Gastroesophageal sphincter (tissue), 4 donors: ENCODE measurements at regions not wholly inside any gene's neighbourhood (a gene's known extent, or its start where the extent isn't known, plus 50 kb on each side); places are given as distances from the start of the nearest gene placed in this dataset.

ENCODE experiments used
- ATAC-seq: fragments of 150-250 bp; one replicate; pipeline ENCODE4 v1.9.1; 2016; ENCODE audit warnings: mild to moderate bottlenecking, moderate library complexity
- H3K27ac ChIP-seq, 4 donors: fragments of 200-600 bp; sonication (generic) in 3 of 4; 1 replicate in 3 of 4; 2 replicates in 1 of 4; pipeline ENCODE4 v1.5.1; 2016 to 2019
- H3K27me3 ChIP-seq: fragments of 200-600 bp; sonication (generic); one replicate; pipeline ENCODE4 v1.5.1; 2019
- H3K36me3 ChIP-seq, 2 donors: fragments of 200-600 bp; sonication (generic); one replicate each; pipeline ENCODE4 v1.5.1; 2019; ENCODE audit warnings: control low read depth in 1 of 2
- H3K4me1 ChIP-seq, 3 donors: fragments of 200-600 bp; sonication (generic); 1 replicate in 2 of 3; 2 replicates in 1 of 3; pipeline ENCODE4 v1.5.1; 2016 to 2019; ENCODE audit warnings: control low read depth in 2 of 3
- H3K4me3 ChIP-seq, 2 donors: fragments of 200-600 bp; sonication (generic); one replicate each; pipeline ENCODE4 v1.5.1; 2019; ENCODE audit warnings: mild to moderate bottlenecking in 1 of 2, moderate library complexity in 1 of 2
- H3K9me3 ChIP-seq, 3 donors: fragments of 200-600 bp; sonication (generic); one replicate each; pipeline ENCODE4 v1.5.1; 2017 to 2019; ENCODE audit warnings: control low read depth in 2 of 3
- EP300 ChIP-seq: sonication (generic); formaldehyde crosslinking; IDR thresholded peaks from one replicate; pipeline ENCODE4 v1.6.1; 2017; ENCODE audit warnings: antibody characterized with exemption, mild to moderate bottlenecking
- POLR2A ChIP-seq, 2 donors: fragments of 450-650 bp; IDR thresholded peaks; one replicate each; pipeline ENCODE4 v1.6.1; 2017; ENCODE audit warnings: antibody characterized with exemption in 2 of 2, mild to moderate bottlenecking in 2 of 2, moderate library complexity in 1 of 2
- POLR2AphosphoS5 ChIP-seq: sonication (generic); formaldehyde crosslinking; IDR thresholded peaks from one replicate; pipeline ENCODE4 v1.6.1; 2017; ENCODE audit warnings: antibody characterized with exemption
- WGBS, 2 donors: methylation state at CpG; one replicate each; pipeline ENCODE4 v1.1.5; 2018; ENCODE audit warnings: low coverage in 1 of 2; 5-methylcytosine and 5-hydroxymethylcytosine counted together
- TF ChIP-seq, protein P1 (sequence below), 4 experiments: fragments of 200-600 bp in 2 of 4; fragments of 450-650 bp in 2 of 4; sonication (generic) in 1 of 4; IDR thresholded peaks; one replicate each; pipeline ENCODE4 v1.5.1; 2017 to 2019; ENCODE audit warnings: antibody characterized with exemption in 4 of 4, mild to moderate bottlenecking in 2 of 4, moderate library complexity in 2 of 4

DNA sequence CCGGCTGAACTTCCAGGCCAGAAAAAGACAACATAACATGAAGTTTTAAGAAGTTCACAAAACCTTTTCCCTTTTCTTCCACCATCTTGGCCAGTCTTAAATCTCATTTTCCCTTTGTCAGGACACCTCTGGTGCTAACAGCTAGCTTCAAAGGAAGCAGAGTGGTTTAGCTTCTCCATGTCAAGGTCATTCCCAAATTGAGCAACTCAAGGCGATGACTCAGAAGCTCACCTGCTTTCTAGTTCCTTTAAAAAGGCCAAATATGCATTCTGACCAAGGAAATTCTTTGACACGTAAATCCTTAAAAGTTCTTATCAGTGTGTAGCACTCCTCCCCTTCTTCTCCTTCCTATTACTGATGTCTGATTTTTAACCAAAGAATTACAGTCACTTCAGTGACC, 69.6 kb upstream of the VGLL2 start:
- H3K9me3 ChIP-seq = no peaks in the 10 kb centered on the region
- no peak overlapping the region for H3K27ac ChIP-seq
- no peak overlapping the region for H3K4me3 ChIP-seq
- no peak for ATAC-seq
- no peaks in the 10 kb centered on the region for H3K4me1 ChIP-seq
- no peak for TF ChIP-seq POLR2AphosphoS5
- no peak for TF ChIP-seq POLR2A (IDR thresholded peaks at IDR 0.05)
- TF ChIP-seq, protein P1, sequence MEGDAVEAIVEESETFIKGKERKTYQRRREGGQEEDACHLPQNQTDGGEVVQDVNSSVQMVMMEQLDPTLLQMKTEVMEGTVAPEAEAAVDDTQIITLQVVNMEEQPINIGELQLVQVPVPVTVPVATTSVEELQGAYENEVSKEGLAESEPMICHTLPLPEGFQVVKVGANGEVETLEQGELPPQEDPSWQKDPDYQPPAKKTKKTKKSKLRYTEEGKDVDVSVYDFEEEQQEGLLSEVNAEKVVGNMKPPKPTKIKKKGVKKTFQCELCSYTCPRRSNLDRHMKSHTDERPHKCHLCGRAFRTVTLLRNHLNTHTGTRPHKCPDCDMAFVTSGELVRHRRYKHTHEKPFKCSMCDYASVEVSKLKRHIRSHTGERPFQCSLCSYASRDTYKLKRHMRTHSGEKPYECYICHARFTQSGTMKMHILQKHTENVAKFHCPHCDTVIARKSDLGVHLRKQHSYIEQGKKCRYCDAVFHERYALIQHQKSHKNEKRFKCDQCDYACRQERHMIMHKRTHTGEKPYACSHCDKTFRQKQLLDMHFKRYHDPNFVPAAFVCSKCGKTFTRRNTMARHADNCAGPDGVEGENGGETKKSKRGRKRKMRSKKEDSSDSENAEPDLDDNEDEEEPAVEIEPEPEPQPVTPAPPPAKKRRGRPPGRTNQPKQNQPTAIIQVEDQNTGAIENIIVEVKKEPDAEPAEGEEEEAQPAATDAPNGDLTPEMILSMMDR (IDR thresholded peaks at IDR 0.05) = no peak
- TF ChIP-seq EP300 = no peak
- no peaks in the 10 kb centered on the region for H3K36me3 ChIP-seq
- no peaks in the 10 kb centered on the region for H3K27me3 ChIP-seq
- WGBS, 2 donors = 62 to 66% methylated on average over 3 of the region's 3 CpGs

- WGBS, 2 donors = 55 to 100% methylated on average over 1 to 2 of the region's 2 CpGs
- Histone ChIP-seq H3K9me3 (no peaks in the 10 kb centered on the region), H3K36me3 (no peaks in the 10 kb centered on the region), H3K27ac (no peak overlapping the region), H3K4me3 (no peak overlapping the region), H3K4me1 (no peaks in the 10 kb centered on the region), H3K27me3 (no peaks in the 10 kb centered on the region)
- TF ChIP-seq, protein P1 (IDR thresholded peaks at IDR 0.05) = no peak
- TF ChIP-seq EP300 = no peak
- TF ChIP-seq POLR2A (IDR thresholded peaks at IDR 0.05) = no peak
- no peak for TF ChIP-seq POLR2AphosphoS5
- no peak for ATAC-seq
Measured at GRCh38 chr6:117200067-117200466, 65.3 kb upstream of the VGLL2 start.

GRCh38 chr6:117204903-117205302, 60.5 kb upstream of the VGLL2 start:
- 86% methylated on average over 1 of the region's 1 CpG for WGBS, 2 donors
- TF ChIP-seq POLR2AphosphoS5 = no peak
- TF ChIP-seq, protein P1 (IDR thresholded peaks at IDR 0.05) = no peak
- TF ChIP-seq EP300 = no peak
- H3K27ac ChIP-seq = no peak overlapping the region
- no peaks in the 10 kb centered on the region for H3K27me3 ChIP-seq
- no peak overlapping the region for H3K4me3 ChIP-seq
- no peaks in the 10 kb centered on the region for H3K36me3 ChIP-seq
- ATAC-seq = no peak
- H3K4me1 ChIP-seq = no peaks in the 10 kb centered on the region
- no peaks in the 10 kb centered on the region for H3K9me3 ChIP-seq

DNA sequence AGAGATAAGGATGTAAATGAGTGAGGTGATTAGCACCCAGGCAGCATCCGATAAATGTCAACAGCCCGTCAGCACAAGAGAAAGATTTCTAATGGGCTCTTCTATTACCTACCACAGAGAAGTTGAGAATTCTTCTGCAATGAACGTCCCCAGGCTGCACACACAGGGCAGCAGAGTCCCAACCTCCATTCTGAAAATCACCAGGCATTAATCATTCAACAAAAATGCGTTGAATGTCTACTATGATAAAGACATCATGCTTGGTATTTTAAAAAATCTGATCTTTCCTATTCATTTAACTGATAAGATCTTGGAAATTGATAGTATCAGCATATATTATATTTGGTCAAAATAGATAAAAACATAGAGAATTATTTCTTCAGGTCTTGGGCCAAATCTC, 59.5 kb upstream of the VGLL2 start:
- no peak overlapping the region for H3K27ac ChIP-seq
- no peaks in the 10 kb centered on the region for H3K27me3 ChIP-seq
- 37 to 60% methylated on average over 4 of the region's 4 CpGs for WGBS, 2 donors
- no peak overlapping the region for H3K4me3 ChIP-seq
- H3K9me3 ChIP-seq = no peaks in the 10 kb centered on the region
- no peak for ATAC-seq
- no peaks in the 10 kb centered on the region for H3K4me1 ChIP-seq
- H3K36me3 ChIP-seq = no peaks in the 10 kb centered on the region
- no peak for TF ChIP-seq POLR2AphosphoS5
- TF ChIP-seq, protein P1 (IDR thresholded peaks at IDR 0.05) = no peak
- no peak for TF ChIP-seq EP300
- no peak for TF ChIP-seq POLR2A (IDR thresholded peaks at IDR 0.05)

DNA sequence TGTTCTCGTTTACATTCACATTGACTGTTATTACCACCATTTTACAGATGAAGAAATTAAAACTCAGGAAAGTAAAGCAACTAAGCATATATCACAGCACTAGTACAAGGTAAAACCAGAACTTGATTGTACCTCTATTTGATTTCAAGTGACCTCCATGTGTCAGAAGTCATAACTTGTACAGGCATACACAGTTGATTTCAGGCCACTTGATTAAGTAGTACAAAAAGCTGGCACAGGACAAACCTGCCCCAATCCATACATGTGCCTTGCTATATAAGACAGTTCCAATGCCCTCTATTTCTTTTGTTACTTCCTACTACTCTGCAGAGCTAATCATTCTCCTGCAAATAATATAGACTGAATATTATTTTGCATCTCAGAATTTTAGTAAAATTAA, 58.8 kb upstream of the VGLL2 start:
- H3K27ac ChIP-seq = no peak overlapping the region
- TF ChIP-seq, protein P1 (IDR thresholded peaks at IDR 0.05) = no peak
- no peak for TF ChIP-seq EP300
- no peak for TF ChIP-seq POLR2A (IDR thresholded peaks at IDR 0.05)
- no peak for TF ChIP-seq POLR2AphosphoS5
- no peaks in the 10 kb centered on the region for H3K27me3 ChIP-seq
- WGBS, 2 donors = 55 to 71% methylated on average over 1 of the region's 1 CpG
- no peak overlapping the region for H3K4me3 ChIP-seq
- H3K4me1 ChIP-seq = no peaks in the 10 kb centered on the region
- ATAC-seq = no peak
- H3K9me3 ChIP-seq = no peaks in the 10 kb centered on the region
- H3K36me3 ChIP-seq = no peaks in the 10 kb centered on the region
